Nephron (organoid): ENCODE measurements at regions not wholly inside any gene's neighbourhood (a gene's known extent, or its start where the extent isn't known, plus 50 kb on each side); places are given as distances from the start of the nearest gene placed in this dataset.
"Not testable (repeated sequence)": the region's sequence is repeated elsewhere in the genome, so short reads cannot be mapped to it uniquely, and the experiment has no call there.

Experiments used
- H3K27ac Mint-ChIP-seq, 3 experiments: 2 replicates each; pipeline ENCODE4 v1.8.0; 2020; ENCODE audit warnings: mixed read lengths in 3 of 3, mild to moderate bottlenecking in 2 of 3, moderate library complexity in 1 of 3
- H3K27me3 Mint-ChIP-seq: 2 replicates; pipeline ENCODE4 v1.8.0; 2021; ENCODE audit warnings: low read depth, mild to moderate bottlenecking, moderate library complexity, mixed read lengths
- H3K36me3 Mint-ChIP-seq: 2 replicates; pipeline ENCODE4 v1.8.0; 2020; ENCODE audit warnings: low read depth, mixed read lengths
- H3K4me1 Mint-ChIP-seq: 2 replicates; pipeline ENCODE4 v1.8.0; 2020; ENCODE audit warnings: mixed read lengths
- H3K4me3 Mint-ChIP-seq, 3 experiments: 2 replicates each; pipeline ENCODE4 v1.8.0; 2020; ENCODE audit warnings: mild to moderate bottlenecking in 3 of 3, mixed read lengths in 3 of 3, moderate library complexity in 2 of 3
- H3K9me3 Mint-ChIP-seq: 2 replicates; pipeline ENCODE4 v1.8.0; 2020; ENCODE audit warnings: mixed read lengths
- CTCF ChIP-seq, 3 experiments: fragments of 200-600 bp; sonication (generic); IDR thresholded peaks; one replicate each; pipeline ENCODE4 v1.5.0; 2021; ENCODE audit warnings: antibody characterized with exemption in 3 of 3; ENCODE audit not compliant: unreplicated experiment in 3 of 3

- Mint-ChIP-seq H3K4me3 (no peak overlapping the region), H3K4me1 (no peaks in the 10 kb centered on the region), H3K27me3 (no peaks in the 10 kb centered on the region), H3K9me3 (no peaks in the 10 kb centered on the region), H3K27ac (no peak overlapping the region), H3K36me3 (no peaks in the 10 kb centered on the region)
- no peak for TF ChIP-seq CTCF (IDR thresholded peaks at IDR 0.05; ENCODE audit: unreplicated experiment in 3 of 3)
These were observed 343.2 kb upstream of the VRK2 start for GRCh38 chr2:57703407-57703806.

DNA sequence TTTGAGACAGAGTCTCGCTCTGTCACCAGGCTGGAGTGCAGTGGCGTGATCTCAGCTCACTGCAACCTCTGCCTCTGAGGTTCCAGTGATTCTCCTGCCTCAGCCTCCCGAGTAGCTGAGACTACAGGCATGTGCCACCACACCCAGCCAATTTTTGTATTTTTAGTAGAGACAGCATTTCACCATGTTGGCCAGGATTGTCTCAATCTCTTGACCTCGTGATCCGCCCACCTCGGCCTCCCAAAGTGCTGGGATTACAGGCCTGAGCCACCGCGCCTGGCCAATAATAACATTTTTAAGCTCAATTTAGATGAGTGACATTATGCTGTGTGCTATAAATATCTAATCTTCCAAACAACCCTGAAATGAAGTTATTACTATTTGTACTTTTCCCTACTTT, 338.8 kb upstream of the VRK2 start:
- H3K27ac Mint-ChIP-seq, H3K9me3 Mint-ChIP-seq, H3K4me3 Mint-ChIP-seq, H3K36me3 Mint-ChIP-seq, H3K27me3 Mint-ChIP-seq, H3K4me1 Mint-ChIP-seq: not testable (repeated sequence)

GRCh38 chr2:57711991-57712390, 334.6 kb upstream of the VRK2 start:
- no peaks in the 10 kb centered on the region for H3K4me1 Mint-ChIP-seq
- no peak overlapping the region for H3K4me3 Mint-ChIP-seq
- no peak overlapping the region for H3K27ac Mint-ChIP-seq
- H3K36me3 Mint-ChIP-seq, result no peaks in the 10 kb centered on the region
- no peak for TF ChIP-seq CTCF (IDR thresholded peaks at IDR 0.05; ENCODE audit: unreplicated experiment in 3 of 3)
- no peaks in the 10 kb centered on the region for H3K9me3 Mint-ChIP-seq
- H3K27me3 Mint-ChIP-seq, result no peaks in the 10 kb centered on the region

DNA sequence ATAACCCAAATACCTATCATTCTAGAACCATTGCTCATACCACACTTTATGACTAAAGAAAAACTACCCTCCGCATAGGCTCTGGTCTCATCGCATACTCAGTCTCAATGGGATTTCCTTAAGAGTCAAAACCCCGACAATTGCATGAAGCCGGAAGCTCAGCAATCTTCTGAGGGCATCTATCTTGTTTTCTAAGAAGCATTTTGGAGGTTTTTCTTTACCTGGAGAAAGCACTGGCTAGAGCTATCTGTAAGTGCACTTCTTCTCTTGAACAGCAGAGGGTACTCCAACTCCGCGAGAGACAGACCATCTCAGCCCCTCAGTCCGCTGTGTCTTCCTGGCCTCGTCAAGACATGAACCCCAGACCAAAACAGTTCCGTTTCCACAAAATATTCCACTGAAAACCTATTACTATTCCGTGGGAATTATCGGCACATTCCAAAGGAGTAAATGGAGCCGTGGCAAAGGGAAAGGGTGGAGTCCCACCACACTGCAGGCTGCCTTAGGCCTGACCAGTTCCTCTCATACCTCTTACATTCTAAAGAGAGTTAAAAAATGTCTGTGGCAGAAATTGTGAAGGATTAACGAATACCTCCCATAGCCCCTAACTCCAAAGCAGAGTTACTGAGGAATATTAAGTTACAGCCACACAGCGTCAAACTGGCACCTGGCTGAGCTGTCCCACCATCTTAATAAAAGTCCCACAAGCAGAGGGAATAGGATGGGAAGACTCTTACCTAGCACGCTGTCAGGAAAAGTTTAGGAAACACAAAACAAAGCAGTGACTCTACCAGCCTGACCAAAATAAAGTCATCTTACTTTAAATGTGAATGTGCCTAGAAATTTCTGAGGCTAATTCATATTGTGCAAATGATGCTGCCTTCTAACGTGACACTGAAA, 325.6 kb upstream of the VRK2 start:
- H3K27me3 Mint-ChIP-seq, result peaks cover 8% of the 10 kb centered on the region
- H3K36me3 Mint-ChIP-seq, result no peaks in the 10 kb centered on the region
- no peaks in the 10 kb centered on the region for H3K9me3 Mint-ChIP-seq
- no peaks in the 10 kb centered on the region for H3K4me1 Mint-ChIP-seq
- peak; percentile 83 to 92 (median 89) for TF ChIP-seq CTCF (IDR thresholded peaks at IDR 0.05; ENCODE audit: unreplicated experiment in 3 of 3)
- no peak overlapping the region for H3K27ac Mint-ChIP-seq
- H3K4me3 Mint-ChIP-seq, result peak overlapping the region; percentile 48 to 74 (median 67)

- Mint-ChIP-seq H3K9me3 (no peaks in the 10 kb centered on the region), H3K4me3 (no peak overlapping the region), H3K4me1 (no peaks in the 10 kb centered on the region), H3K27me3 (no peaks in the 10 kb centered on the region), H3K36me3 (no peaks in the 10 kb centered on the region), H3K27ac (no peak overlapping the region)
- no peak for TF ChIP-seq CTCF (IDR thresholded peaks at IDR 0.05; ENCODE audit: unreplicated experiment in 3 of 3)
These were observed 321.2 kb upstream of the VRK2 start for GRCh38 chr2:57725337-57725947.

DNA sequence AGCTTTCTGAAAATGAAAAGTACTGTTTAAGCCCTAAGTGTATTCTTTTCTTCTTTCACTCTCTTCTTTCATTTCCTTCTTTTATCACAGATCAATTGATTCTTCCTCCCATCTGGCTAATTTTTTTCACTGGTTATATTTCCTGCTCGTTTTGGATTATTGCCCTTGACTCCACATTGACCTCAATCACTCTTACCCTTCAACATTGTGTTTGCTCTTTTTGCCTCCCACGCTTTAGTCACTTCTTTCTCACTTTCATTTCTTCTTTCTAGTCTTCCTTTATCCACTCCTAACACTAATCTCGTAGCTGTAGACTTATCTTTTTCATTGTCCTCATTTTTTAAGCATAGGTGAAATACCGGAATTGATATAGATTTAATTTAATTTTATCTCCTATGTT, 320.3 kb upstream of the VRK2 start:
- Mint-ChIP-seq H3K36me3 (no peaks in the 10 kb centered on the region), H3K4me3 (no peak overlapping the region), H3K27me3 (no peaks in the 10 kb centered on the region), H3K27ac (no peak overlapping the region), H3K9me3 (no peaks in the 10 kb centered on the region), H3K4me1 (no peaks in the 10 kb centered on the region)
- no peak for TF ChIP-seq CTCF (IDR thresholded peaks at IDR 0.05; ENCODE audit: unreplicated experiment in 3 of 3)
